Tongue (tissue), 1 donor: ENCODE measurements at regions not wholly inside any gene's neighbourhood (a gene's known extent, or its start where the extent isn't known, plus 50 kb on each side); places are given as distances from the start of the nearest gene placed in this dataset.
"Not testable (repeated sequence)": the region's sequence is repeated elsewhere in the genome, so short reads cannot be mapped to it uniquely, and the experiment has no call there.

ENCODE experiments used
- DNase-seq: peaks from one replicate; pipeline ENCODE4 v3.0.0-alpha.2; 2015

DNA sequence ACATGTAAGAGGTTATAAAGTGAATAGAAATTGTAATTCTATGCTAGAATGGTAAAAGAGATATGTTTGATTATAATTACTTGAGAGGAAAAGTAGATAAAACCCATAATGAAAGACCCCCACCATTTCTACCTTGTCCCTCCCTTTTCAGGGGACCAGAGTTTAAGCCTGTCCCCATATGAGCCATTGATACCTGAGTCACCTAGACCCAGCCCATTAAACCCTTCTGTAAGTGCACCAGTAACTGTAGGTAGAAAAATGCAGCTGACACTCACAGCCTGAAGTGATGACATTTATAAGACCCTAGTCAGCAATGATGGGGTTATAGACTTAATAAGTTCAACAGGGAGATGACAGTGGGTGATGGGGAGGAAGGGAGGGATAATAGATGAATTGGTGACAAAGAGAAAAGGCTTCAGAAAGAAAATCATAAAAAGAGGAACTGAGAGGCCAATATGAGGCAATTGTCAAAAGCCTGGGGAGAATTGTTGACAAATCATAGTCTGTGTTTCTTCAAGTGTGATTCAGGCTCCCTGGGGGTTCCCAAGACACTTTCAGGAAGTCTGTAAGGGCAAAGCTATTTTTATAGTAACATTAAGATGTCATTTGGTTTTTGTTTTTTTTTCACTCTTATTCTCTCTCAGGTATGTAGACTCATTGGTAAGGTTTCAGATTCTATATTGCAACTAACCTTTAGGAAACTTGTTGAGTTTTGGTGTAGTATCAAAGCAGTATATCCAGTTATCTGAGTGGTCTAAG lies 544.2 kb downstream of the SATB2 start:
- DNase-seq = no peak

DNA sequence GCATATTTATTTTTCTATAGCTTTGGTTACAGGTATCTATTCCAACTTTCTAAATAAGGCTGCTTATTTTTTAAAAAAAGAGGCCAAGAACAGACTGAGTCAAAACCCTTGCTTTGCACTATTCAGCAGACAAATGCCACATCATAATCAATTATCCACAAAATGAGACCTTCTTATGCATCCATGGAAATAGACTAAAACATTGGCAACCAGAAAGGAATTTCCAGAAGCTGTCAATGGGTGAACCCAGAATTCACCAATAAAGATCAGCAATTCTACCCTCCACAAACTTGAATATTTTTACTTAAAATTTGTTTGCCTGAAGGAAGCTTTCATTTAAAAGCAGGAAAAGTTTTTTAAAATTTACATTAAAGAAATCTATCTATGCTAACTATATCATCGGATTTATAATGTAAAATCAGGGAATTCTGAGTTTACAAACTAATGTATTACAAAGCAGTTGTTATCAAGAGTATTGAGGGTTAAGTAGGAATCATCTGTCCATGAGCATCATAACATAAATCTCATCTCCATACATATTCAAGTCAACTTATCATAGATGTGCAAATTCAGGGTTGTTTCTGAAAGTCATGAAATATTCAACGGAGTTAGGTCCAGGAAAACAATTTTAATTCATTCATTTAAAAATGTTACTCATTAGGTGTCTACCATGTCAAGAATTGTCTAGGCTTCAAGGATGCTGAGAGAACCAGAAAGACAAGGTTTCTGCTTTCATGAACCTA lies 548.0 kb downstream of the SATB2 start:
- no peak for DNase-seq

- no peak for DNase-seq
Measured at GRCh38 chr2:198905881-198906612, 551.7 kb downstream of the SATB2 start.

DNA sequence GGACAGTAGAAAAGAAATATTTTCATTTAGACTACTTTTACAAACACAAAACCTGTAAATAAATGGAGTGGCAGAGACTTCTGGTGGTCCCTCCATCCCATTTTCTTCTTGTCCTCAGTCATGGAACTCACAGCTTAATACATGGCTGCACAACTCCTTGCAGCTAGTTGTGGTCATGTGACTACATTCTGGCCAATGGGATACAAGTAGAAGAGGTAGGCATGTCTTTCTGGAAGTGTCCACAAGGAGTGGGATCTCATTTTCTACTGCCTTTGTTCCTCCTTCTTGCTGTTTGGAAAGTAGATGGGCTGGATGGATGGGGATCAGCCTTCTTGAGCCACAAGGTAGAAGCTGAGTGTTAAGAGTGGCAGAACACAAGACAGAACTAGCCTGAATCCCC lies 555.8 kb downstream of the SATB2 start:
- no peak for DNase-seq

DNA sequence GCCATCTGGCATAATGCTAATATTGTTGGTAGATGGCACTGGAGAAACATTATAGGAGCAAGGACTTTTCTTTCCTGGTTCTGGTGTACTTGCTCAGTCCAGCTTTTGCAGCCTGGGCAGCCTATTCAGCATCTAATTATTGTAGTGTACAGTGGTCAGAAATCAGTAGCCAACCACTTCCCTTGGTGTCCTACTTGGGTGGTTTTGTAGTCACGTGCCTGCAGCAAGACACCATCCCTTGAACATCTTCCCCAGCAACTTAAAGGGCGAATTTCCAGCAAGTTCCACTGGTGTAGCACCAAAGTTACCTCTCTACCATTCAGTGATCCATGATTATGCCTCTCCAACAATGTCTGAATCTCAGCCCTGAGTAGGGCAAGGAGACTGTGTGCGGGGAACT lies 557.6 kb downstream of the SATB2 start:
- no peak for DNase-seq

DNA sequence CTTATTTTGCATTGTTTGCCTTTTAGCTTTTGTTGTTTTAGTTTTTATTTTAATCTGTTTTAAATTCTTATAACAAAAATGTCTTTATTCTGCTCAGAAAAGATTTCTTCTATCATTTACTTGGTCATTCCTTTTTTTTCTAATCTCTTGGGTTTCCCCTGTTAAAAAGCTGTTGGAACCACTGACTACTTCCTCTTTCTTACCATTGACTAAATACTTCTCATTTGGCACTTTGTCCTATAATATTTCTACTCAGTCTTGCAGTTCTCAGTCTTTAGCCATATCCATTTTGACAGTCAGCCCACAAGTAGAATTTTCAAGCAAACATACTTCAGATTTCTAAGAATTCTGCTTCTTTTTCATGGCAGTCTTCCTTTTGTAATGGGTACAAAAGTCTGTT lies 567.2 kb downstream of the SATB2 start:
- DNase-seq = no peak

DNA sequence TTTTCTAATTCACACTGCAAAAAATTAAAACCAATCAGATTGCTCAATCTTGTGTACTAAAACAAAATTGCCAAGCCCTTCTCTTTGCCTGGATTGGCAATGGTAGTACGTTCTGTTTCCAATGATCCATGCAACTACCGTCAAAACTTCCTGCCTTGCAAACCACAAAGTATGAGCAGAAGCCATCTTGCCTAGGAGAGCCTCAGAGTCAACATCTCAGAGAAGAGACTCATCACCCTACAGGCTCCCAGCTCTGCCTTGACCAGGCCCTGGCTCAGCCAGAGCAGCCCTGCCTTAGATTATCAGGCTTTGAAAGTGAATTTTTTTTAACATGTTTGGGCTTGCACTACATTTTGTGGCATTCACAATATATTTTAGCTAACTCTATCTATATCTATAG lies 574.1 kb downstream of the SATB2 start:
- no peak for DNase-seq

DNA sequence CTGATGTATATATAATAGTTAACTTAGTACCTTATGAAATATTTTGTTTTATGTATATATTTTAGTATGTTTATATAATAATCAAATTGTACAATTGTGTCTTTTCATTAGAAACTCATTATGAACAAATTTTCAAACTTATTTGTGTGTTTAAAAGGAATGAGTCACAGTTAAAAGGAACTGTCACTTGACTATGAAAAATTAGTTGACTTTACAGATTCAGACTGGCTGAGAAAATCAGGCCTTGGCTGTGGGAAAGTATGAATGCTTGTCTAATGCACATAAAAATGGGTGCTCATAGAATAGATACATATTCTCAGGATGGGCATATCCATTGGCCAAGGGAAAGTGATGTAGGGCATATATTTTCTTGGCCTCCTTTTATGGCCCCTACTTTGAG lies 576.8 kb downstream of the SATB2 start:
- no peak for DNase-seq

- DNase-seq = no peak
Measured at GRCh38 chr2:198880421-198880820, 577.3 kb downstream of the SATB2 start.

- DNase-seq = no peak
Measured at GRCh38 chr2:198874472-198874858, 583.3 kb downstream of the SATB2 start.

DNA sequence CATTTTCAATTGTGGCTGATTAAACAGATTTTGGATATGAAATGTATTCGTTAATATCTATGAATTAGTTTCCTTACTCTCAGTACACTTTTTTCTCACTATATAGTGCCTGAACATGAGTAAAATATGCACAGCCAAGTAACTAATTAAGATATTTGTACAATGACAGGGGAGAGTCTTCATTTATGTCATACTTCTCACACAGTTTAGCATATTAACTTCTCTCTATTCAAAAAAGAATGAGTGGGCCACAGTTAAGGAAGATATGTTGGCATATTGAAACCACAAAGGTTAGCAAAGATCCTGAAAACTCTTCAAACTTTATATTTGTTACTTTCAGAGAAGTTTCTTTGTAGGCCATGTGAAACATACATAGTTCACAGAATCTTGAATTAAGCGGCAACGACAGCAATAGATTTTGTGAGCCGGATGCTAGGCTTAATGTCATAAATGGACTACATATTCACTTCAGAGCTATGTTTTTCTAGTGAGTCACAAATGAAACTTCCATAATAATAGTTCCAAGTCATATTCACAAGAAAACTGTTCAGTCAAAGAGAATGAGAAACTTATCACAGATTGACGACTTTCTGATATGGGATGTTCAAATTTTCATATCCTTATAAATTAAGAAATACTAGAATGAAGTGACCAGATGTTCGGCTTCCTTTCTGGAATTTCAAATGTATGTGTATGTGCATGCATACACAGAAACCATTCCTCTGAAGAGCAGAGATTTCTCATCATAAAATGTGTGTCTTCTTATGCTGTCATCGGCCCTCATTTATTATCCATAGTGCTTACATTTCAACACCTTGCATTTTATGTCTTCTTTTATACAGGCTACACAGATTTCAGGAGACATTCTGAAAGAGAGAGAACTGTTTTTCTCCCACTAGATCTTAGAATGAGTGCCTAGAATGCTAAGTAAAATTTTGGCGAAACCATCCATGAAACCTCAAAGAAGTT lies 584.0 kb downstream of the SATB2 start:
- no peak for DNase-seq

DNA sequence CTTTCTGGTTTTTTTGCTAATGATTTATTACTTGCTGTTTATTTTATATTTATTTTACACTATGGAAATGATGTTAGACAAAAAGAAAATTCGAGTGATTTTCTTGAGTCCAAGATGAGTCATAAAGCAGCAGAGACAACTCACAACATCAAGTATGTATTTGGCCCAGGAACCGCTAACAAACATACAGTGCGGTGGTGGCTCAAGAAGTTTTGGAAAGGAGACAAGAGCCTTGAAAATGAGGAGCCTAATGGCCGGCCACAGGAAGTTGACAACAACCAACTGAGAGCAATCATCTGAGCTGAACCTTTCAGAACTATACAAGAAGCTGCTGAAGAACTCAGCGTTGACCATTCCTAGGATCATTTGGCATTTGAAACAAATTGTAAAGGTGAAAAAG lies 594.1 kb downstream of the SATB2 start:
- DNase-seq = no peak

DNA sequence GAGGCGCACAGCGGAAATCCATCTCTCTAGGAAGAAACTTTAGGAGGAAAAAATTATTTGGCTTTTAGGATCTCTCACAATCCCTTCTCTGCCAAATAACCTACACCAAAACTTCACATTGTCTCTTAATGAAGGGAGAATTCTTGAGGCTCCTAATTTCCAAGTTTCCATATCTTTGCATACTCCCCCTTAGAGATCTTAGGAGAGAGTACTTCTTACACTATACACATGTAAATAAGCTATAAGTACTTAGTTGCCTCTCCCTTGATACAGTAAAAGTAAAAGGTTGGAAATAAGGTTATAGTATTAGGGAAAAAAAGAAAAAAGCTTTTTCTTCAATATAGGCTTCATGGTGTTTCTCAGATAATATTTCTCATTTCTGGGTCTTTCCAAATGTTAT lies 596.7 kb downstream of the SATB2 start:
- DNase-seq = no peak

GRCh38 chr2:198857246-198857645 lies 600.5 kb downstream of the SATB2 start:
- DNase-seq = no peak

DNA sequence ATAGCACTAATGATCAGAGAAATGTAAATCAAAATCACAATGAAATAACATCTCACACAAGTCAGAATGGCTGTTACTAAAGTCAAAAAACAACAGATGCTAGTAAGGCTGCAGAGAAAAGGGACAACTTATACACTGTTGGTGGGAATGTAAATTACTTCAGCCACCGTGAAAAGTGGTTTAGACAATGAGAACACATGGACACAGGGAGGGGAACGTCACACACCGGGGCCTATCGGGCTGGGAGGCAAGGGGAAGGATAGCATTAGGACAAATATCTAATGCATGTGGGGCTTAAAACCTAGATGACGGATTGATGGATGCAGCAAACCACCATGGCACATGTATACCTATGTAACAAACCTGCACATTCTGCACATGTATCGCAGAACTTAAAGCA lies 602.0 kb downstream of the SATB2 start:
- DNase-seq = not testable (repeated sequence)

DNA sequence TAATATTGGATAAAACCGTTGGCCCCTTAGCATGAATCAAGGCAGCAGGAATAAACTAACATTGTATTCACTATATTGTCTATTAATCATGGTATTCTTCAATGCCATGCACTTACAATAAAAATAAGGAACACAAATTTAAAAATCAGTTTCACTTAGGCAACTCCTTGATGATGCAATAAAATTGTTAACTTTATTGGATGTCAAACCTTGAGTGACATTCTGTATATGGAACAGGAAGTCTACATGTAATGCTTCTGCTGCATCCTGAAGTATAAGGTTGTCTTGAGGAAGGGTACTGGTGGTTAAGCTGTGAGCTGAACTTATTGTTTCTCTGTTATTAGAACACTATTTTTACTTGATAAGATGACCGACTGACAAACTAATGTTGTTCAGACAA lies 605.5 kb downstream of the SATB2 start:
- DNase-seq = no peak

- DNase-seq = no peak
Measured at GRCh38 chr2:198825534-198825933, 632.2 kb downstream of the SATB2 start.

DNA sequence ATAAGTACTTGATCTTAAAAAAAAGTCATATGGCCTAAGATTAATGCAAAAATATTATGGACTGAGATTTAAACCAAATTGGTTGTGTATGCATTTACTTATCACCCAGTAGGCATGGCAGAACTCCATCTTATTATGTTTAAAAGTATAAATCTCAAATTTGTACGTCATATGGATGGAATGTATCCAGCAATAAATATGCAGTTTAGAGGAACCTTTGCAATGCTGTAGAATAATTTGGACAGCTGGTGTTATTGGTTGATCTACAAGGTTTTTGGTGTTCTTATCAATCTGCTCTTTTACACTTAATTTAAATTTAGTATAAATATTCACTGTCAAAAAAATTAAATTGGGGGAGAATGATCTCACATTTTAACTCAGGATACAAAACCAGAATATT lies 640.2 kb downstream of the SATB2 start:
- DNase-seq = no peak

- DNase-seq = no peak
Measured at GRCh38 chr2:198815626-198816025, 642.1 kb downstream of the SATB2 start.

- DNase-seq = no peak
Measured at GRCh38 chr2:198811198-198811597, 646.5 kb downstream of the SATB2 start.

GRCh38 chr2:198809976-198810375 lies 647.8 kb downstream of the SATB2 start:
- DNase-seq = no peak

GRCh38 chr2:198807131-198807530 lies 650.6 kb downstream of the SATB2 start:
- DNase-seq = no peak
